ENCODE measurements at regions not wholly inside any gene's neighbourhood (a gene's known extent, or its start where the extent isn't known, plus 50 kb on each side); places are given as distances from the start of the nearest gene placed in this dataset.

DNA sequence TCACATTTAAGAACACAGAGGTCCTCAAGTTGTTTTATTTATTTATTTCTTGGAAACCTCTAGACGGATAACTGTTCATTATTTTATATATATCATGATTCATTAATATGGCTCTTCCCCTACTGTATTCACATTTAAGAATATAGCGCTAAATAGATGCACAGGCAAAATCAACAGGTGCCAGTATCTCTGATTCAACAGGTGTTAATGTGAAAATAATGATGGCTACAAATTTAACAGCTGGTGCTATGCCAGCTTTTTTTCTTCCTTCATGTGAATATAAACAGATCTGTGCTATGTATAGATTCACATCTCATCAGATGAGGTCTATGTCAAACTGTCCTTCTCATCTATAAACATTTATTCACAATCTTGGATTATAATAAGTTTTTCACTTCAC lies 218.5 kb upstream of the NR2F2 start:
- TF ChIP-seq PPARA (CRISPR knock-in tag; IDR thresholded peaks at IDR 0.05; ENCODE audit: borderline replicate concordance) (no peak), TCF4 (CRISPR knock-in tag; IDR thresholded peaks at IDR 0.05; ENCODE audit: borderline replicate concordance) (no peak), ESRRG (CRISPR knock-in tag; IDR thresholded peaks at IDR 0.05) (no peak), CSDC2 (CRISPR knock-in tag; IDR thresholded peaks at IDR 0.05) (no peak), ZFP30 (CRISPR knock-in tag; IDR thresholded peaks at IDR 0.05) (no peak), ZC3H10 (CRISPR knock-in tag; IDR thresholded peaks at IDR 0.05) (no peak), ZNF565 (CRISPR knock-in tag; conservative IDR thresholded peaks at IDR 0.05; ENCODE audit: low read depth) (no peak), SNAI2 (CRISPR knock-in tag; IDR thresholded peaks at IDR 0.05) (no peak), ZNF70 (CRISPR knock-in tag; IDR thresholded peaks at IDR 0.05) (no peak), ZNF8 (CRISPR knock-in tag; IDR thresholded peaks at IDR 0.05) (no peak), BACH2 (CRISPR knock-in tag; IDR thresholded peaks at IDR 0.05; ENCODE audit: borderline replicate concordance) (no peak)
- TF ChIP-seq, protein P1, sequence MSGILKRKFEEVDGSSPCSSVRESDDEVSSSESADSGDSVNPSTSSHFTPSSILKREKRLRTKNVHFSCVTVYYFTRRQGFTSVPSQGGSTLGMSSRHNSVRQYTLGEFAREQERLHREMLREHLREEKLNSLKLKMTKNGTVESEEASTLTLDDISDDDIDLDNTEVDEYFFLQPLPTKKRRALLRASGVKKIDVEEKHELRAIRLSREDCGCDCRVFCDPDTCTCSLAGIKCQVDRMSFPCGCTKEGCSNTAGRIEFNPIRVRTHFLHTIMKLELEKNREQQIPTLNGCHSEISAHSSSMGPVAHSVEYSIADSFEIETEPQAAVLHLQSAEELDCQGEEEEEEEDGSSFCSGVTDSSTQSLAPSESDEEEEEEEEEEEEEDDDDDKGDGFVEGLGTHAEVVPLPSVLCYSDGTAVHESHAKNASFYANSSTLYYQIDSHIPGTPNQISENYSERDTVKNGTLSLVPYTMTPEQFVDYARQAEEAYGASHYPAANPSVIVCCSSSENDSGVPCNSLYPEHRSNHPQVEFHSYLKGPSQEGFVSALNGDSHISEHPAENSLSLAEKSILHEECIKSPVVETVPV (CRISPR knock-in tag; IDR thresholded peaks at IDR 0.05): no peak
- TF ChIP-seq, protein P2, sequence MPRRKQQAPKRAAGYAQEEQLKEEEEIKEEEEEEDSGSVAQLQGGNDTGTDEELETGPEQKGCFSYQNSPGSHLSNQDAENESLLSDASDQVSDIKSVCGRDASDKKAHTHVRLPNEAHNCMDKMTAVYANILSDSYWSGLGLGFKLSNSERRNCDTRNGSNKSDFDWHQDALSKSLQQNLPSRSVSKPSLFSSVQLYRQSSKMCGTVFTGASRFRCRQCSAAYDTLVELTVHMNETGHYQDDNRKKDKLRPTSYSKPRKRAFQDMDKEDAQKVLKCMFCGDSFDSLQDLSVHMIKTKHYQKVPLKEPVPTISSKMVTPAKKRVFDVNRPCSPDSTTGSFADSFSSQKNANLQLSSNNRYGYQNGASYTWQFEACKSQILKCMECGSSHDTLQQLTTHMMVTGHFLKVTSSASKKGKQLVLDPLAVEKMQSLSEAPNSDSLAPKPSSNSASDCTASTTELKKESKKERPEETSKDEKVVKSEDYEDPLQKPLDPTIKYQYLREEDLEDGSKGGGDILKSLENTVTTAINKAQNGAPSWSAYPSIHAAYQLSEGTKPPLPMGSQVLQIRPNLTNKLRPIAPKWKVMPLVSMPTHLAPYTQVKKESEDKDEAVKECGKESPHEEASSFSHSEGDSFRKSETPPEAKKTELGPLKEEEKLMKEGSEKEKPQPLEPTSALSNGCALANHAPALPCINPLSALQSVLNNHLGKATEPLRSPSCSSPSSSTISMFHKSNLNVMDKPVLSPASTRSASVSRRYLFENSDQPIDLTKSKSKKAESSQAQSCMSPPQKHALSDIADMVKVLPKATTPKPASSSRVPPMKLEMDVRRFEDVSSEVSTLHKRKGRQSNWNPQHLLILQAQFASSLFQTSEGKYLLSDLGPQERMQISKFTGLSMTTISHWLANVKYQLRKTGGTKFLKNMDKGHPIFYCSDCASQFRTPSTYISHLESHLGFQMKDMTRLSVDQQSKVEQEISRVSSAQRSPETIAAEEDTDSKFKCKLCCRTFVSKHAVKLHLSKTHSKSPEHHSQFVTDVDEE (CRISPR knock-in tag; IDR thresholded peaks at IDR 0.05): no peak
- TF ChIP-seq, protein P3, sequence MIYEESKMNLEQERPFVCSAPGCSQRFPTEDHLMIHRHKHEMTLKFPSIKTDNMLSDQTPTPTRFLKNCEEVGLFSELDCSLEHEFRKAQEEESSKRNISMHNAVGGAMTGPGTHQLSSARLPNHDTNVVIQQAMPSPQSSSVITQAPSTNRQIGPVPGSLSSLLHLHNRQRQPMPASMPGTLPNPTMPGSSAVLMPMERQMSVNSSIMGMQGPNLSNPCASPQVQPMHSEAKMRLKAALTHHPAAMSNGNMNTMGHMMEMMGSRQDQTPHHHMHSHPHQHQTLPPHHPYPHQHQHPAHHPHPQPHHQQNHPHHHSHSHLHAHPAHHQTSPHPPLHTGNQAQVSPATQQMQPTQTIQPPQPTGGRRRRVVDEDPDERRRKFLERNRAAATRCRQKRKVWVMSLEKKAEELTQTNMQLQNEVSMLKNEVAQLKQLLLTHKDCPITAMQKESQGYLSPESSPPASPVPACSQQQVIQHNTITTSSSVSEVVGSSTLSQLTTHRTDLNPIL (CRISPR knock-in tag; IDR thresholded peaks at IDR 0.05; ENCODE audit: low read depth): no peak
- TF ChIP-seq, protein P4, sequence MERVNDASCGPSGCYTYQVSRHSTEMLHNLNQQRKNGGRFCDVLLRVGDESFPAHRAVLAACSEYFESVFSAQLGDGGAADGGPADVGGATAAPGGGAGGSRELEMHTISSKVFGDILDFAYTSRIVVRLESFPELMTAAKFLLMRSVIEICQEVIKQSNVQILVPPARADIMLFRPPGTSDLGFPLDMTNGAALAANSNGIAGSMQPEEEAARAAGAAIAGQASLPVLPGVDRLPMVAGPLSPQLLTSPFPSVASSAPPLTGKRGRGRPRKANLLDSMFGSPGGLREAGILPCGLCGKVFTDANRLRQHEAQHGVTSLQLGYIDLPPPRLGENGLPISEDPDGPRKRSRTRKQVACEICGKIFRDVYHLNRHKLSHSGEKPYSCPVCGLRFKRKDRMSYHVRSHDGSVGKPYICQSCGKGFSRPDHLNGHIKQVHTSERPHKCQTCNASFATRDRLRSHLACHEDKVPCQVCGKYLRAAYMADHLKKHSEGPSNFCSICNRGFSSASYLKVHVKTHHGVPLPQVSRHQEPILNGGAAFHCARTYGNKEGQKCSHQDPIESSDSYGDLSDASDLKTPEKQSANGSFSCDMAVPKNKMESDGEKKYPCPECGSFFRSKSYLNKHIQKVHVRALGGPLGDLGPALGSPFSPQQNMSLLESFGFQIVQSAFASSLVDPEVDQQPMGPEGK (CRISPR knock-in tag; IDR thresholded peaks at IDR 0.05; ENCODE audit: borderline replicate concordance): no peak
- ATAC-seq: no peak

DNA sequence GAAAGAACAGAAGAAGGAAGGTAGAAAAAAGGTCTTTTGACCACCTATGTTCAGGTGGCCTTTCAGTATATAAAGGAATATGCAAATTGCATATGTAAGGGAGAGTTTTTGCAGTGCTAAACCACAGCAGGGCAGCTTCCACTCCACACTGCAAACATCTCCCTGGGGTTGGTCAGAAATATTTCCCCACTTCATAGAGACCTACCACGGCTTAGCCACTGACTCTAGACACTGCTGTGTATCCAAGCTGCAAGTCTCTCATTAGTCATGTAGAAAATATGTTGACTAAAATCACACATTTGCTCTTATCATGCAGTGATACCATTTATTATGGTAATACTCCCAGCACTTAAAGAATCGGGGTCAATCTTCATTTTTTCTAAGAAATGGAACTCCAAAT lies 214.9 kb upstream of the NR2F2 start:
- ATAC-seq: no peak
- no peak for TF ChIP-seq OSR1 (CRISPR knock-in tag; IDR thresholded peaks at IDR 0.05)
- no peak for TF ChIP-seq SNAI2 (CRISPR knock-in tag; IDR thresholded peaks at IDR 0.05)
- no peak for TF ChIP-seq ZC3H10 (CRISPR knock-in tag; IDR thresholded peaks at IDR 0.05)
- no peak for TF ChIP-seq ESRRG (CRISPR knock-in tag; IDR thresholded peaks at IDR 0.05)
- TF ChIP-seq, protein P5, sequence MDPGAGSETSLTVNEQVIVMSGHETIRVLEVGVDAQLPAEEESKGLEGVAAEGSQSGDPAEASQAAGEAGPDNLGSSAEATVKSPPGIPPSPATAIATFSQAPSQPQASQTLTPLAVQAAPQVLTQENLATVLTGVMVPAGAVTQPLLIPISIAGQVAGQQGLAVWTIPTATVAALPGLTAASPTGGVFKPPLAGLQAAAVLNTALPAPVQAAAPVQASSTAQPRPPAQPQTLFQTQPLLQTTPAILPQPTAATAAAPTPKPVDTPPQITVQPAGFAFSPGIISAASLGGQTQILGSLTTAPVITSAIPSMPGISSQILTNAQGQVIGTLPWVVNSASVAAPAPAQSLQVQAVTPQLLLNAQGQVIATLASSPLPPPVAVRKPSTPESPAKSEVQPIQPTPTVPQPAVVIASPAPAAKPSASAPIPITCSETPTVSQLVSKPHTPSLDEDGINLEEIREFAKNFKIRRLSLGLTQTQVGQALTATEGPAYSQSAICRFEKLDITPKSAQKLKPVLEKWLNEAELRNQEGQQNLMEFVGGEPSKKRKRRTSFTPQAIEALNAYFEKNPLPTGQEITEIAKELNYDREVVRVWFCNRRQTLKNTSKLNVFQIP (CRISPR knock-in tag; IDR thresholded peaks at IDR 0.05; ENCODE audit: borderline replicate concordance, low read depth): no peak
- no peak for TF ChIP-seq GLIS3 (CRISPR knock-in tag; IDR thresholded peaks at IDR 0.05)
- TF ChIP-seq ARNTL (CRISPR knock-in tag; IDR thresholded peaks at IDR 0.05; ENCODE audit: borderline replicate concordance, low read depth): no peak
- no peak for TF ChIP-seq ZNF565 (CRISPR knock-in tag; conservative IDR thresholded peaks at IDR 0.05; ENCODE audit: low read depth)
- no peak for TF ChIP-seq ZFP3 (CRISPR knock-in tag; IDR thresholded peaks at IDR 0.05)
- TF ChIP-seq ZNF8 (CRISPR knock-in tag; IDR thresholded peaks at IDR 0.05): no peak
- TF ChIP-seq, protein P4 (CRISPR knock-in tag; IDR thresholded peaks at IDR 0.05; ENCODE audit: borderline replicate concordance): no peak
- no peak for TF ChIP-seq ZNF70 (CRISPR knock-in tag; IDR thresholded peaks at IDR 0.05)
- TF ChIP-seq ZFP30 (CRISPR knock-in tag; IDR thresholded peaks at IDR 0.05): no peak
- TF ChIP-seq, protein P1 (CRISPR knock-in tag; IDR thresholded peaks at IDR 0.05): no peak

All from SK-N-SH treated with all-trans-retinoic acid at 6 μM for 48 hours (cell line).